OCI-LY7 (cell line): ENCODE measurements at regions not wholly inside any gene's neighbourhood (a gene's known extent, or its start where the extent isn't known, plus 50 kb on each side); places are given as distances from the start of the nearest gene placed in this dataset.

Experiments used
- EZH2phosphoT487 ChIP-seq: fragments of 200-600 bp; sonication (generic); IDR thresholded peaks from 2 replicates; pipeline ENCODE4 v1.6.1; 2018; ENCODE audit warnings: low read depth, borderline replicate concordance, mild to moderate bottlenecking, mixed run types, antibody characterized with exemption, low read length, moderate library complexity, mixed read lengths
- TF ChIP-seq, protein P1 (sequence below): fragments of 200-600 bp; sonication (generic); conservative IDR thresholded peaks from 2 replicates; pipeline ENCODE4 v1.5.1; 2014; ENCODE audit warnings: mild to moderate bottlenecking, antibody characterized with exemption, low read length, moderate library complexity, mixed read lengths

GRCh38 chr4:130172156-130172555, 1076.2 kb downstream of the C4orf33 start:
- TF ChIP-seq, protein P1, sequence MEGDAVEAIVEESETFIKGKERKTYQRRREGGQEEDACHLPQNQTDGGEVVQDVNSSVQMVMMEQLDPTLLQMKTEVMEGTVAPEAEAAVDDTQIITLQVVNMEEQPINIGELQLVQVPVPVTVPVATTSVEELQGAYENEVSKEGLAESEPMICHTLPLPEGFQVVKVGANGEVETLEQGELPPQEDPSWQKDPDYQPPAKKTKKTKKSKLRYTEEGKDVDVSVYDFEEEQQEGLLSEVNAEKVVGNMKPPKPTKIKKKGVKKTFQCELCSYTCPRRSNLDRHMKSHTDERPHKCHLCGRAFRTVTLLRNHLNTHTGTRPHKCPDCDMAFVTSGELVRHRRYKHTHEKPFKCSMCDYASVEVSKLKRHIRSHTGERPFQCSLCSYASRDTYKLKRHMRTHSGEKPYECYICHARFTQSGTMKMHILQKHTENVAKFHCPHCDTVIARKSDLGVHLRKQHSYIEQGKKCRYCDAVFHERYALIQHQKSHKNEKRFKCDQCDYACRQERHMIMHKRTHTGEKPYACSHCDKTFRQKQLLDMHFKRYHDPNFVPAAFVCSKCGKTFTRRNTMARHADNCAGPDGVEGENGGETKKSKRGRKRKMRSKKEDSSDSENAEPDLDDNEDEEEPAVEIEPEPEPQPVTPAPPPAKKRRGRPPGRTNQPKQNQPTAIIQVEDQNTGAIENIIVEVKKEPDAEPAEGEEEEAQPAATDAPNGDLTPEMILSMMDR: no peak
- no peak for TF ChIP-seq EZH2phosphoT487
